Central memory CD4-positive, alpha-beta T cell (primary cell): ENCODE measurements at regions not wholly inside any gene's neighbourhood (a gene's known extent, or its start where the extent isn't known, plus 50 kb on each side); places are given as distances from the start of the nearest gene placed in this dataset.
A peak's percentile ranks its signal among the peaks of the same experiment; 100 is the strongest.

Experiments
- DNase-seq: peaks from one replicate; pipeline ENCODE4 v3.0.0; 2022

DNA sequence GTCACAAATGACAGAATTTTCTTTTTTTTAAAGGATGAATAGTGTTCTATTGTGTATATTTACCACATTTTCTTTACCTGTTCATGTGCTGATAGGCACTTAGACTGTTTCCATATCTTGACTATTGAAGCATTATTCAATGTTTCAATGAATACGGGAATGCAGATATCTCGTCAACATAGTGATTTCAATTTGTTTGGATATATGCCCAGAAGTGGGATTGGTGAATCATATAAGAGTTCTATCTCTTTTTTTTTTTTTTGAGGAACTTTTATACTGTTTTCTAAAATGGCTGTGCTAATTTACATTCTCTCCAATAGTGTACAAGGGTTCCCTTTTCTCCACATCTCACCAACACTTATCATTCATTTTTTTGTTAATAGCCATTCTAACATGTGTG lies 97.9 kb upstream of the FAR2 start:
- DNase-seq: no peak

DNA sequence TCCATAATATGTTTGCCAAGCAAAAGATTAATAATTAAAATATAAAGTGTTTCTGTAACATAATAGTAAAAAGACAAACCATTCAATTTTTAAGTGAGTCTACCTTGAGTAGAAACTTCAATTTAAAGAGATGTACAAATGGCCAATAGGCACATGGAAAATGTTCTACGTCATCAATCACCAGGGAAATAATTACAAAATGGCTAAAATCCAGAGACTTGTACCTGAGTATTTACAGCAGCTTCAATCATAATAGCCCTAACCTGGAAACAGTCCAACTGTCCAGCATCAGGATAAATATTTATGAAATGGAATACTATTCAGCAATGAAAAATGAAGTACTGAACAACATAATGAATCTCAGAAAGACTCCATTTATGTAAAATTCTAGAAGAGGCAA lies 95.5 kb upstream of the FAR2 start:
- DNase-seq: no peak

GRCh38 chr12:29054858-29055663 lies 94.0 kb upstream of the FAR2 start:
- DNase-seq: no peak

GRCh38 chr12:29066011-29066588 lies 83.0 kb upstream of the FAR2 start:
- DNase-seq: no peak

DNA sequence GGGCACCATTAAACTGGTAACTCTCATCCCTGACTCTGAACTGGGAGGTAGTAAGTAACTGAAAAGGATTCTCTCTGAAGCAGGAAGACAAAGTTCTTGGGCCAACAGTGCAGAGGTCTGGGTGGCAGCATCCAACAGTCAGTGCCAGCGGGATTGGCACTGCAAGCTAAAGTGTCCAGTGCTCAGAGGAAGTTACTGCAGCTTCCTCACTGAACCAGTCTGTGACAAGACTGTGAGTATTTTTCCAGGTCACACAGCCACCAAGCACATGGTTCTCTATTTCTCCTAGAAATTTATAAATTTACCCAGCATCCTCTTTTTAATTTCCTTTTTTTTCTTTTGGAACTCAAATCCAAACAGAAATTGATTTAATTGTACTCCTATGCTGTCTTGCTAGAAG lies 81.6 kb upstream of the FAR2 start:
- DNase-seq: no peak

- DNase-seq: no peak
These were observed 78.8 kb upstream of the FAR2 start for GRCh38 chr12:29070309-29070708.

DNA sequence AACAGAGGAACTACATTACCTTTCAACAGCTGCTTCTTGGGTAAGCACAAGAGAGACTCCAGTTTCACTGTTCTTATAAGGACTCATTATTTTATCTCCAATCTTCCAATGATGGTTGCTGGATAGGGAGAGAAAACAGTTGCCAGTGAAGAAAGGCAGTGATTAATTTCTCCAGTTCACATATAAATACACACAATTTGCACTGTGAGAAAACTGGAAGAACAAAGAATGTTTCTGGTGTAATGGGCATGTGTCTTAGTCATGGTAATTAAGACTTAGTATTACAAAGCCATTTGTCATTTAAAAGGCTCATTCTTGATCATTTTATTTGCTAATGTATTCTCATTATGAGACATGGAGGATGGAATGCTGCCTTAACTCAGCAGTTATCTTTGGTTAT lies 78.0 kb upstream of the FAR2 start:
- no peak for DNase-seq

DNA sequence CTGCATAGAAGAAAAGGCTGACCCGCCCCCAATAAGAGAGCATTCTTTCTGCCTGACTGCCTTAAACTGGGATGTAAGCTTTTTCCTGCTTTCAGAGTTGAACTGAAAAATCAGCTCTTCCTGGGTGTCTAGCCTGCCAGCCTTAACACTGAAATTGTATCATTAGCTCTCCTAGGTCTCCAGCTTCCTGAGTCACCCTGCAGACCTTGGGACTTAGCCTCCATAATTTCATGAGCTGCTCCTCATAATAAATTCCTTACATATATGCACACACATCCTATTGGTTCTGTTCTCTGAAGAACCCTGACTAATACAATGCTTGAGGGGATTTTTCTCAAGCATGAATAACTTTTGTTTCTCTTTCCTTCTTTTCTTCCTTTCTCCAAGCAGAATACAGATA lies 76.4 kb upstream of the FAR2 start:
- no peak for DNase-seq

GRCh38 chr12:29073631-29074239 lies 75.3 kb upstream of the FAR2 start:
- peak; percentile 26 for DNase-seq

DNA sequence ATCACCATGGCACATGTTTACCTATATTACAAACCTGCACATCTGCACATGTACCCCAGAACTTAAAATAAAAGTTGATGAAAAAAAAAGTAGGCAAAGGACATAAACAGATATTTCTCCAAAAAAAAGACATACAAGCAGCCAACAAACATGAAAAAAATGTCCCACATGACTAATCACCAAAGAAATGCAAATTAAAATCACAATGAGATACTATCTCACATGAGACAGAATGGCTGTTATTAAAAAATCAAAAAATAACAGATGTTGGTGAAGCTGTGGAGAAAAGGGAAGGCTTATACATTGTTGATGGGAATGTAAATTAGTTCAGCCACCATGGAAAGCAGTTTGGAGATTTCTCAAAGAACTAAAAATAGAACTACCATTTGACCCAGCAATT lies 68.0 kb upstream of the FAR2 start:
- no peak for DNase-seq

GRCh38 chr12:29082522-29082921 lies 66.6 kb upstream of the FAR2 start:
- no peak for DNase-seq

GRCh38 chr12:29086325-29087271 lies 62.5 kb upstream of the FAR2 start:
- DNase-seq: no peak

DNA sequence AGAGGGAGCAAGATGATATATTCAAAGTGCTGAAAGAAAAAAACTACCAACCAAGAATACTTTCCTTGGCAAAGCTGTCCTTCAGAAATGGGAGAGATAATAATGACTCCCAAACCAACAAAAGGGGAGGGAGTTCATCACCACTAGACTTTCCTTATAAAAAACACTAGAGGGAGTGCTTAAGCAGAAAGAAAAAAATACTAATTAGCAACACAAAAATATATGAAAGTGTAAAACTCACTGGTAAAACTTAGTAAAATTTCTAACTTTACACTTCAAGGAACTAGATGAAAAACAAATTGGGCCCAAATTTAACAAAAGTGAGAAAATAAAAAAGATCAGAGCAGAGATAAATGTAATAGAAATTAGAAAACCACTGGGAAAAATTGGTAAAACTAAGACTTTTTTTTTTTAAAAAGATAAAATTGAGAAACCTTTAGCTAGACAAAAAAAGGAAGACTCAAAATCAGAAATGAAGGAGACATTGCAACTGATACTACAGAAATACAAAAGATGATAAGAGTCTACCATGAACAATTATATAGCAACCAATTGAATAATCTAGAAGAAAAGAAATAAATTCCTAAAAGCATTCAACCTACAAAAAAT lies 60.4 kb upstream of the FAR2 start:
- peak; percentile 10 for DNase-seq
